ENCODE measurements at regions not wholly inside any gene's neighbourhood (a gene's known extent, or its start where the extent isn't known, plus 50 kb on each side); places are given as distances from the start of the nearest gene placed in this dataset.
A peak's percentile ranks its signal among the peaks of the same experiment; 100 is the strongest.

DNA sequence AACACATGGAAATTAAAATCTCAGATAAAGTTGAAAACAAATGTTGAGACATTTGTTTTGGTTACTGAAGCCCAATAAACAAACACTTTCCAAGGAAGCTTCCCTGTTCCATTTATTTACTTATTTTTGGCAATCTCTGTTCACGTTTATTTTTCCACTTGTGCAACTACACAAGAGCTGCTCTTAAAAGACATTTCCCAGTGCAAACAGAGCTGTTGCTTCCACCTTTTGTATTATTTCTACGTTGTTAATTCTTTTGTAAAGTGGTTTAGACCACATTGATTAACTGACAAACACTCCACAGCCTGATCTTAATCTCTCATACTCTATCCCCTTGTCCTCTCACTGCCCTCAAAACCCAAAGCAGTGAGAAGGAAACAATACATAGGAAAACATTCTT is 757.6 kb downstream of the LIG4 start:
- no peak for DNase-seq

DNA sequence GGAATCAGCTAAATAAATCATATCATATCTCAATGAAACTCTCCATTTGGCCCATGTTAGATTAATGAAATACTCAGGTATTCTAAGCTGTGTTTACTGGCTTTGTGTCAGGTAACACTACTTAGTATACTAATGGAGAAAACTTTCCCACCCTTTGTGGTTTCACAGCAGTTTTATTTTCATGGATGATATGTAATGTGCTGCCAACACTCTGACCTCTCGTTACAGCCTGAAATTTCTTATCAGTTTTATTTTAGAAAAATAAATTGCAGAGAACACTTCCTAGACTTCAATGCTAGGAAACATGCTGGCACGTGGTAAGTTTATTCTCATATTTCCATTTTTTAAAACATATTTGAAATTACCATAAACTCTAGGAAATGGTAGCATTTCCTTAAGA is 758.9 kb downstream of the LIG4 start:
- no peak for DNase-seq

DNA sequence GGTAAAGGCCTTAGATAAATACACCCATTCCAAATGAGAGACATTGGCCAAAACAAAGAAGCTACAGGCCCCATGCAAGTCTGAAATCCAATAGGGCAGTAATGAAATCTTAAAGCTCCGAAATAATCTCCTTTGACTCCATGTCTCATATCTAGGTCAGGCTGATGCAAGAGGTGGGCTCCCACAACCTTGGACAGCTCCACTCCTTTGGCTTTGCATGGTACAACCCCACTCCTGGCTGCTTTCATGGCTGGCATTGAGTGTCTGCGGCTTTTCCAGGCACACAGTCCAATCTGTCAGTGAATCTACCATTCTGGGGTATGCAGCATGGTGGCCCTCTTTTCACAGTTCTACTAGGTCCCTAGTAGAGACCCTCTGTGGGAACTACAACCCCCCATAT is 762.5 kb downstream of the LIG4 start:
- DNase-seq: no peak

DNA sequence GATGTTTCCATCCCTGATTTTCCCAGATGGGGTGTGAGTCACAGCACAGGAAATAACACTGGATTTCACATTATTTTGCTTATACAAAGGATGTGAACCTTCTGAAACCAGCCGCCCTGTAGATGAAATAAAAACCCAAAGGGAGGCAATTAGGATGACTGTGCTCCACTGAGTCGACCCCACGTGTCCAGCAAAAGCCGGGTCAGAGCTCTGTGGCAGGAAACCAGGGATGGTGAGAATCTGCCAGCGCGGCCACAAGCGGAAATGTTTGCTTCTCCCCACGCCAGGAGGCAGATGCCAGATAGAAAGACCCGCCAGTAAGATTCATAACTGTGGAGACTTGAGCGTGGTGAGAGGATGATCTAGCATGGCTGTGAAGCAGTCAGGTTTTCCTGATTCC is 764.4 kb downstream of the LIG4 start:
- peak in 1 of 2 experiments; percentile 39 for DNase-seq

DNA sequence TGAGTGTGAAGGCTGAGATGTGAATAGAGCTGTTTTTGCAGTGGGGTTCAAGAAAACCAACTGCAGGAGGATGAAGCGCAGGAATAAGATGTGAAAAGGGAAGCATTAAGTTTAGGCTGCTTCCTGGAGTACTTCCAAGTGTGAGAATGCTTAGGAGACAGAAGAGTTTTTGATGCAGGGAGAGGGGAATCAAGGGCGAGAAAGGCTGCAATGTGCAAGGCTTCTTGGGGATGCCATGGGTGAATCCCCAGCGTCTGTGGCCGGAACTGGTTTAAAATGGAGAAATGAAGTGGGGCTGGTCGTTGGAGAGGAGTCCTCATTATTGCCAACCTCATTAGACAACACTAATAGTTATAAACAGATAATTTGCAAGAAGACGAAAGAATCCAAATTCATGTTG is 764.9 kb downstream of the LIG4 start:
- no peak for DNase-seq

DNA sequence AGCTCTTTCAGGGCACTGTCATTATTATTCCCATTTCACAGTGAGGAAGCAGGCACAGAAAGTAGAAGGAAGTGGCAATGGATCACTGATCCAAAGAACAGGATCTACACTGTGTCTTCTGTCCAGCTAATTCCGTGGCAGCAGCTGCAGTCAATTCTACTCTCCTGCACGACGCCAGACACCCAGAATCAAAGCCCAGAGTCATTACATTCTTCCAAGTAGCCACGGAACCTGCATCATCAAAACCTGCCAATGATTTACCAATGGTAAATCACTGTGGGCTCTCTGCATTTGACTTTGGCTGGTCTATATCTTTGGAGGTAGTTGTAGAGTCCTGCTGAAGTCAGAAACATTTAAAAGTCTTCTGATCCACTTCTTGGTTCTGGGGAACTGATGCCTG is 767.7 kb downstream of the LIG4 start:
- DNase-seq: no peak

DNA sequence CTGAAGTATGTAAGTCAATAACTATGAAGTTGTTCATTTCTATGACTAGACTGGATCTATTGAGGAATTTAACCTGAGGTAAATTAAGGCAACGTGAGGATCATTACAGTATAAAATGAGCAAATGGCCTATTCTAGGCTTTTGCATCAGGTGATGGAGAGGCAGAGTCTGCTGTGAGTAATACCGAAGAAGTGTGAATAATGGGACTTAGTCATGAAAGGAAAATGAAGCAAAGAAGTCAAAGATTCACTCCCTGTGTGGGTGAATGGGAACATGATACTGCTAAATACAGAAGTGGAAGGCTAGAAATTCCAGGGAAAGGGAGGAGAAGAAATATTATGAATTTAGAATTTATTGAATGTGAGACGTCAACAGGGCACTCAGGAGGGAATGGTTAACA is 774.1 kb downstream of the LIG4 start:
- no peak for DNase-seq

DNA sequence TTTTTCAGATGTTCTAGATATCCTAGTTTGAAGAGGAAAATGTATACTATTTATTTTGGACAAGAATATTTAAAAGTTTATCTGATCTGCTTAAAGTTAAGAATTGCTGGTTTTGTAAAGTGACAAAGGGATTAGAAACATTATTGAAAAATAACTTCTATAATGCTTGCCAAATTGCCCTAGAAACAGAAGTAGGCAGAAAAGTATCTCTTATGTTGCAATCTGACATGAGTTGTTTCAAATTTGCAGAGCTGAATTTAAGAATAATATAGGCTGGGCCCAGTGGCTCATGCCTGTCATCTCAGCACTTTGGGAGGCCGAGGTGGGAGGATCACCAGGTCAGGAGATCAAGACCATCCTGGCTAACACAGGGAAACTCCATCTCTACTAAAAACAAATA is 777.1 kb downstream of the LIG4 start:
- no peak for DNase-seq

DNA sequence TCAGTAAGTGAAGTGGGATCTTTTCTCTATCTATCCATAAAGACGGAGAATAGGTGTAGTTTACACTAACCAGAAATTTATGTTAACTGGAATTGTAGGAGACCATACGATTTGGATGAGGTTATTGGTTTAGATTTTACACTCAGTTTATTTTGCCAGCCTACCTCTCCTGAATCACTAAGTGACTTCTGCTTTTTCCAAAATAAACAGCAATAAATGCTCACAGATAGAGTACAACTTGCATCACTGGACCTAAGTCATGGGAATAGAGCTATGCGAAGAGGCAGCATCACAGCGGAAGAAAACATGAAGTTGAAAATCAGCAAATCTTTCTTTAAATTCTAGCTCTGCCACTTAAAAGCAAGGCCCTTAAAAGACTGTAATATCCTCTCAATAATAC is 781.0 kb downstream of the LIG4 start:
- no peak for DNase-seq

DNA sequence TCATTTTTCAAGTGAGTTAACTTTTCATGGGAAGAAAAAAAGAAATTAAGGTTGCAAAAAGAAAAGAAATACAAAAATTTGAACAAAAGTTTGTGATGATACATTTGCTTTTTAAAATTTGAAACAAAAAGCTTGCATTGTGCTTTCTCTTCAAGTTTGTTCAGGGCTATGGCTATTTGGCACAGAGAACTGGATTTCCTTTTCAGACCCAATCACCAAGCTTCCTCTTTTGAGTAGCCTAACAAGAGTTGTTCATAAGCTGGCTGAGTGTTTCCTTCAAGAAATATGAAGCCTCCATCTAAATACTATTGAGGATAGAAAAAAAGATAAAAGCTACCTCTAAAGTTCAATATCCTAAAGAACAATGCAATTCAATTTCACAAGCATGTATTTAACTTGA is 787.8 kb downstream of the LIG4 start:
- no peak for DNase-seq

DNA sequence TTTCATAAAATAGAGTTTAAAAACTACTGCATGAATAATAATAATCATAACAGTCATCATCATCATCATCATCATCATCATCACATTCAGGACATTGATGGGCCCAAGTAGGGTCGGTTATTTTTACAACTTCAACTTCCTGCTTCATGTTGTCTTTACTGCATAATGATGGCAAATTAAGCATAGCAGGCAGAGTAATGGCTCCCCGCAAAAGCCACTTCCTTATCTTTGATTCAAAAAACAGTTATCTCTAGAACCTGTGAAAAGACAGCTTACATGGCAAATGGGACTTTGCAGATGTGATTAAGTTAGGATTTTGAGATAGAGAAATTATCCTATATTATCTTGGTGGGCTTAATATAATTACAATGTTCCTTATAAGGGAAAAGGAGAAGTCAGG is 792.9 kb downstream of the LIG4 start:
- no peak for DNase-seq

DNA sequence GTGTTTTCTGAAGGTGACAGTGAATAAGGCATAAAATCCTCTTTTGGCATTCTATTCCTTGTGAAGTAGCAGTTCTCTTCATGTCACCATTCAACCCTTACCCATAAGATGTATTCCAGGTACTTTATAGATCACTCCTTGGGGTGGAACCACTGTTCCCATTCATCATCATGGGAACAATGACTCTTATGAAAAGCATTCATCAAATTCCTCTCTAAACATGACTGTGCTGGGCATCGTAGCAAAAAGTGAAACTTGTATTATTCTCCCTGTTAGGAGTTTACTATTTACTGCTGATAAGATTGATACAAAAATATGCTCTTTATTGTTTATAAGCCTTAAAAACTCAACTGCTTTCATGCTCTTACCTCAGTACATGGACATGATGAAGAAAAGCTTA is 793.4 kb downstream of the LIG4 start:
- DNase-seq: no peak

DNA sequence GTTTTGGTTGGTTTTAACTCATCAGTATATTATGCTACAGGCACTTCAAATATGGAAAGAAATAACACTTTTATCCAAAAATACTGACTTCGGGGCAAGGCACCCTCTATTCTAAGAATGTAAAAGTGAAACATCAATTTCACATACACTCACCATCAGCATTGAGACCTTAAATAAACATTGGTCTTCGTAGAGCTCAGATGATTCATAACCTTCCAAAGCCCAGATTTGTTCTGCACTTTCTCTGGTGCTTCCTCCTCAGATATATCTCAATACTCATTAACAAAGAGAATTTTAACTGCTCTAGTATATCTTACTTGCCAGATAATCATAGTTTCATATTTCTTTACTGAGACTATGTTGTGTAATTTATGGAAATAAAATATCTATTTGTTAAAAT is 794.3 kb downstream of the LIG4 start:
- no peak for DNase-seq

DNA sequence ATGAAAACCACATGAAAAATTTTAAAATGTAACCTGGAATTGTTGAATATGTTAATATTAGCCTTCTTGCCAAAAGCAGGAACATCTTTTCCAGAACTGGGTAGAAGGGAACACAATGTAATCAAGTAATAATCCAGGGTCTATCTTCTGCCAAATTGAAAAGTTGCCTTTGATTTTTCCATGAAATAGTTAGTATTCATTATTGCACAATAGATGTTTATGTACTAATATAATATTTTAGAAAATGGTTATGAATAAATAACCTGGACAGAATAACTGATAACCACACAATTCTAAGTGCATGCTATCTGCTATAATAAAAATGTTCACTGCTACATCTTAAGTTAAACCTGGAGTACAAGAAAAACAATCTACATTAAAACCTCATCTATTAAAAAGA is 802.3 kb downstream of the LIG4 start:
- no peak for DNase-seq

DNA sequence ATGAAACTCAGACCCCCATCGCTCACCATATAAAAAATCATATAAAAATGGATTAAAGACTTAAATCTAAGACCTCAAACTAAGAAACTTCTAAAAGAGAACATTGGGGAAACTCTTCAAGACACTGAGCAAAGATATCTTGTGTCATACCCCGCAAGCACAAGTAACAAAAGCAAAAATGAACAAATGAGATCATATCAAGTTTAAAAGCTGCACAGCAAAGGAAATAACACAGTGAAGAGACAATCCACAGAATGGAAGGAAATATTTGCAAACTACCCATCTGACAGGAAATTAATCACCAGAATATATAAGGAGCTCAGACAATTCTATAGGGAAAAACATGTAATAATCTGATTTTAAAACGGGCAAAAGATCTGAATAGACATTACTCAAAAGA is 808.3 kb downstream of the LIG4 start:
- DNase-seq: no peak

DNA sequence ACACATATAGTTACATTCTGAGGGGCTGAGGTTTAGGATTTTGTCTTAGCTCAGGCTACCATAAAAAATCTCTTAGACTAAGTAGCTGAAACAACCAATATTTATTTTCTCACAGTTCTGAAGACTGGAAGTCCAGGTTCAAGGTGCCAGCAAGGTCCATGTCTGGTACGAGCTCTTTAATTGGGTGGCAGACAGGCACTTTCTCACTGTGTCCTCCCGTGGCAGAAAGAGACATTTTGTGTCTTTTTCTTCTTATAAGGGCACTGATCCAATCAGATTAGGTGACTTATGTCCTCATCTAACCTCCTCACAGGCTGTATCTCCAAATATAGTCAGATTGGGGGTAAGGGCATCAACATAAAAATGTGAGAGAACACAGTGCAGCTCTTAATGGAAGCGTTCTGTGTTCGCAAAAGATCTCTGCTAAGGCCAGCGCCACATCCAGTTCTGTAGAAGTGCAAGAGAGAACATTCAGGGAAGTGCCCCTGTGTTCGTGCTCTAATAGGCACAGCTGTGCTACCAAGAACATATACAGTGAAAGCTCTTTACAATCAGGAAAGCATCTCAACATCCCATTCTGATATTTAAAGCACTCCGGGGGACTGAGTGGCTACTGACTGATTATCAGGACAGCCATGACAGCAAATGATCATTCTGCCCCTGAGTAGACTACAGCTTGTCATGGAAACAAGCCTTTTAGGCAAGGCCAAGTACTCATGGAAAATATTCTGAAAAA is 819.2 kb downstream of the LIG4 start:
- DNase-seq: no peak

DNA sequence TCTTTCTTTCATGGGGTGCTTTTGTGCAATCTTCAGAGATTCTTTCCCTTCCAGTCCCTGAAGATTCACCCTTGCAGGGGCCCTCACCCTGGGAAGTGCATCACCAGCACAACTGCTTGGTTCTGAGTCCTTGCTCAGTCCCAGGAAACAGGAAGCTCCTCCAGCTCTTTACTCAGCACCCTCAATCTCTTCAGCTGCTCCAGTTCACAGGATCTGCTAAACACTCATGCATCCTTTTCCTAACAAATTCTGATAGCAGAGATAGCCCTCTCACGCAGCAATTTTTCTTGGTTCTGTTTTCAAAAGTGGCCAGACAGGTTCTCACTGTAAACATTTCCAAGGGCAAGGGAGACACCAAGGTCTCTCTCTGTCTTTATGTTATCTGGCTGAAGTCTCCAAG is 823.1 kb downstream of the LIG4 start:
- no peak for DNase-seq

DNA sequence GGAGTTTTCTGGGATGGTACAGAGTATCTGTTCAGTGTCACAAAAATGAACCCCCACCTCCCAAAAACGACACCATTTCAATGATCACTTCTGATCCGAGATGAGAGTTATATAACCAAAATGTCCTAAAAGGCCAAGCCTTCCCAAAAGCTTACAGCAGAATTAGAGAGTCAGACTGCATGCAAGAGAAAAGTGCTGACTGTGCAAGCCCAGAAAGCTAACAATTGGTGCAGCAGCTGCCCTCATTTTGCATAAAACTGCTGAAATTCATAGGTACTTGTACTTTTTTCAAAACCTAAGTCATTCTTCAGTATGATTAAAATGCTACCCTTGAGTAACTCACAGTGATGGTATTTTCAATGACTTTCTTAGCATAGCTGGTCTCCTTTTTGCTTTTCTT is 819.6 kb upstream of the ARGLU1 start:
- no peak for DNase-seq

DNA sequence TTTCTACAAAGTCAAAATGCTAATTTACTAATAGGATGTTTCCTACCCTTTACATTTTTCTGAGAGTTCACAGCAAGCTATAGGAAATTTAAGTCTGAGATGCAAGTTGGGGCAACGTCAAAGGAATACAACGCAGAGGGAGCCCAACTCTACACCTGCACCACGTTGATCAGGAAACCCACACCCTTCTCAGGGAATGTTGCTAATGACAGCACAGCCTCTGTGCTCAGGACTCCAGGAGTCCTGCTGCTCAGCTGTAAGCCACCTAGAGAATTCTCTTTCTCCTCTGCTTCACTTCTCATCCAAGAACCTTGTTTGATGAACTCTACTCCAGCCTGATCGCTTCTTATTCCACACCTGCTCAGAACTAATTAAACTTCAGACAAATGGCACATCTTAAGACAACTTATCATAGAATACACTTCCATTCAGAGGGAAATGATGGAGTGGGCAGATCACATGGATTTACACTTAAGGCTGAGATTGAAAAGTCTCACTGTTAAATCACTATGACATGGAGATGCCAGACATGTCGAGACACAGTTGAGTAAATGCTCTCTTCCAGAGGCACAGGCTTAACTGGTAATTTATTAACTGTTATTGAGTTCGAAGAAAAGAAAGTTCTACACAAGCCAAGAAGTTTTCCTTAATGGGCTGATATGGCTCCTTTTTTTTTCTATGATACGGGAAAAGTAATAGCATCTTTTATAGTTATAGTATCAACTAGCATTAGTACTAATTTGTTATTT is 811.6 kb upstream of the ARGLU1 start:
- DNase-seq: no peak

DNA sequence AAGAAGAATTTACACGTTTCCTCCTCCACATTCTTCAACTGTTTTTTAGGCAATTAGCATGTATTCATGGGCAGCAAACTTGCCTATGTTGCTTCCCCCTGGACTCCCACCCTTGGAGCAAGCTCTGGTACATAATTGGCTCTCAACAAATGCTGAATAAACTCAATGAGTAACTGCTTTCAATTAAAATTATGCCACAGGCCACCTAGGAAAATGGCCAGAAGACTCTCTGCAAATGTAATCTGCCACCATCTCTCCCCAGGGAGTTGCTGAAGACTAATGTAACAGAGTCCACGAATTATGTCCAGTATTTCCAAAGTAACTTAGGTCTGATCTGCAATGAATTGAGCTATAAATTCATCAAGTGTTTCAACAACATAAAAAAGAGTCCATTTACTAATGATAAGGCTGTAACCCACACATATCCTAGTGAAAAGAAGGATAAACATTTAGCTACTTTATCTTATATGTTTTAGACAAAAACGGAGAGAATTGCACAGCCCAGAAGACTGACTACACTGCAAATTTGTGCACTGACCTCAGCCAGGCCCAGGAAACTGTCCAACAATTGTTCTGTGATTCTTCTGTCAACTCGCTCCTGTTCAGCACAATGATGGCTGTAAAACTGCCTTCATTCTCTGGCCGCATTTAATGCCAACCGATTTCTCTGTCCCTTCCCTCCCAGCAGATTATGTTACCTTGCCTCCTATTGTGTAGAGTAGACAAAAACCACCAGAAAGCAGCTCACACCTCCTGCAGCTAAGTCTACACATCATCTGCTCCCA is 808.6 kb upstream of the ARGLU1 start:
- no peak for DNase-seq

DNA sequence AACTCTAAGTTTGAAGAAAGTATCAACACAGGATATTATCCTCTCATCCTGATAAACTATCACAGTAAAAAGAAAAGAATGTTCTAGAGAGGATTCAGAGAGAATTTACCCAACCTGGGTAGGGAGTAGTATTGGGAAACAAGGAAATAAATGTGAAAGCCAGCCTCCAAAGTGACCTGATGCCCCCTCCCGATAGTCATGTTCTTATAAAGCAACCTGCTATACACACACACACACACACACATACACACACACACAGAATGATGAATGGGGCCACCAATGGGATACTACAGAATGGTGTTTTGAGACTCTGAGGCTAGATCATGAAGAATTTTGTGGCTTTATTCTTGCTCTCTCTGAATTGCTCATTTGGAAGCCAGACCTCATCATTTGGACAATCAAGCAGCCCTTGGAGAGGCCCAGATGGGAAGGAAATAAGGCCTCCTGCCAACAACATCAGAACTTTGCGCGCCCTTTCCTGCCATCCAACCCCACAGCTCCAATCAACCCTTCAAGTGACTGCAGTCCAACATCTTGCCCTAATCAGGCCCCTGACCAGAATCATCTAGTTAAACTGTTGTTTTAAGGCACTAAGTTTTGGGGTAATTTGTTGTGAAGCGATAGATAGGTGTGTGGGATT is 807.9 kb upstream of the ARGLU1 start:
- no peak for DNase-seq

DNA sequence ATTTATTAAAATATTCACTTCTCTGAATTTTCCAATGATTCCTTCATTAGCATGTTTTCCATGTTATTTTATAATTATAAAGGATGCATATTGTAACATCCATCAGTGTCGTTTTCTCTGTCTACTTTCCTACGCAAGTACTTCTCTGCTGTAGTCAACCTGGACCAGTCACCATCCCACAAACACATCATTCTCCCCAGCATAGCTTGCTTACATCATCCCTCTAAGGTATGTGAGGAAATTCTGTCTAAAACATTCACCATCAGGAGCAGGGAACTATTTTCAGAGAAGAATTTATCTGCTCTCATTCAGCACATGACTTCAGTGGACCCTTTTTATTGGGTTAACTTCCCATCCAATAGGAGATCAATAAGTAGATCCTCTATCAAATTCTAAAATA is 806.1 kb upstream of the ARGLU1 start:
- no peak for DNase-seq

DNA sequence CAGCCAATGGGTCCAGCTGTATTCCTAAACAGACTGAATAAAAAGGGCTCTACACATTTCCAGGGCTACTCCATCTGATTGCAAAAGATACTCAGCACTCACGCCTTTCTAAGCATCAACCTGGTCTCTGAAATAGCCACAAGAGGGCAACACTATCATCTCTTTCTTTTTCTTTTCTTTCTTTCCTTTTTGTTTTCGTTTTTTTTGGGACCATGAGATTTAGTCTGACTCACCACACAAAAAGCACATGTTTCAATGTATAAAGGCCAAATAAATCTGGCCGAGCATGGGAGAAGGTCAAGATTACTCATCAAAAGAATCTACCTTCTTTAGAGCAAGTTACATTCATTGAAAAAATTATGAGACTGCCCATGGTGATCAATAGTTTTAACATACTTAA is 805.6 kb upstream of the ARGLU1 start:
- DNase-seq: peak in 1 of 2 experiments; percentile 8
